ENCODE measurements at regions not wholly inside any gene's neighbourhood (a gene's known extent, or its start where the extent isn't known, plus 50 kb on each side); places are given as distances from the start of the nearest gene placed in this dataset.

DNA sequence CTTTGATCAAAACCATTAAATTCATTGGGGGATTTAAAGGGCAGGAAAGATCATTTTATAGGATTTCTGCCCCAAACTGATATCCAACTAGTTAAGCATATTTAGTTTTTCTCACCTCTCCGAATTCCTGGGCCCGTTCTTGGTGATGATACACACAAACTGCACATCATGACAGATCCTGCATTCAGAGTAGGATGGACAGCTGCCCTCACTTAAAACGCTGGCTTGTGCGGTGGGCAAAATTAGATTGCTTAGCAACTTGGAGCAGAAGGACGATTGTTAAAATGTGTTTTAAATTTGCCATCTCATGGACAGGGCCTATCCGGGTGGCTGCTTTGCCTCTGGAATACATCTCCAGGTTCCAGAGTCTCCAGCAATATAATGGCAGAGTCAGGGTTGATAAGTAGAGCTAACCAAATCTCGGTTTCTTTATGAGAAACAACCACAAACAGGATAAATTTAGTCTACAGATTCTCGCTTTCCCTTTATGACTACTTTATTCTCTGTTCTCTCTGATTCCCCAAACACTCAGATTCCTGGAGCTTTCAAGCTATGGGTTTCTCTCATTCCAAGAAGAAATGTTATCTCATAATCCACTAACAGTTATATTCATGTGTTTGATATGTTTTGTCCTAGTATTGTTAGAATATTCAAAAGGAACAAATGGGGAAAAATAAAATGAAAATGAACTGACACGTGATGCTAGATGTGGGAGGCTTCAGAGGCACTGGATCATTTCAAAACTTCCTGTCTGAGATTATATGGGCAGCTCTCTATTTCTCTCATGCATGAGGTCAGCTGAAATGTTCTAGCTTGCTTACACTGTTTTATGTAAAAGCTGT is 1014.1 kb upstream of the SEMA6D start:
- H3K4me1 ChIP-seq (replicated peaks in 1 of 2): no peaks in the 10 kb centered on the region
- no peak overlapping the region for H3K27ac ChIP-seq
- TF ChIP-seq, protein P1, sequence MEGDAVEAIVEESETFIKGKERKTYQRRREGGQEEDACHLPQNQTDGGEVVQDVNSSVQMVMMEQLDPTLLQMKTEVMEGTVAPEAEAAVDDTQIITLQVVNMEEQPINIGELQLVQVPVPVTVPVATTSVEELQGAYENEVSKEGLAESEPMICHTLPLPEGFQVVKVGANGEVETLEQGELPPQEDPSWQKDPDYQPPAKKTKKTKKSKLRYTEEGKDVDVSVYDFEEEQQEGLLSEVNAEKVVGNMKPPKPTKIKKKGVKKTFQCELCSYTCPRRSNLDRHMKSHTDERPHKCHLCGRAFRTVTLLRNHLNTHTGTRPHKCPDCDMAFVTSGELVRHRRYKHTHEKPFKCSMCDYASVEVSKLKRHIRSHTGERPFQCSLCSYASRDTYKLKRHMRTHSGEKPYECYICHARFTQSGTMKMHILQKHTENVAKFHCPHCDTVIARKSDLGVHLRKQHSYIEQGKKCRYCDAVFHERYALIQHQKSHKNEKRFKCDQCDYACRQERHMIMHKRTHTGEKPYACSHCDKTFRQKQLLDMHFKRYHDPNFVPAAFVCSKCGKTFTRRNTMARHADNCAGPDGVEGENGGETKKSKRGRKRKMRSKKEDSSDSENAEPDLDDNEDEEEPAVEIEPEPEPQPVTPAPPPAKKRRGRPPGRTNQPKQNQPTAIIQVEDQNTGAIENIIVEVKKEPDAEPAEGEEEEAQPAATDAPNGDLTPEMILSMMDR (IDR thresholded peaks at IDR 0.05): no peak
- no peak for TF ChIP-seq POLR2A (IDR thresholded peaks at IDR 0.05)
- WGBS, 4 donors: 65 to 77% (median 71%) methylated on average over 9 of the region's 9 CpGs
- no peak for DNase-seq
- H3K36me3 ChIP-seq (replicated peaks in 1 of 2): no peaks in the 10 kb centered on the region
- no peaks in the 10 kb centered on the region for H3K9me3 ChIP-seq (replicated peaks in 1 of 3)
- H3K27me3 ChIP-seq: no peaks in the 10 kb centered on the region
- no peak overlapping the region for H3K4me3 ChIP-seq
- intact Hi-C loops (cut with DNase I): no loop called here

DNA sequence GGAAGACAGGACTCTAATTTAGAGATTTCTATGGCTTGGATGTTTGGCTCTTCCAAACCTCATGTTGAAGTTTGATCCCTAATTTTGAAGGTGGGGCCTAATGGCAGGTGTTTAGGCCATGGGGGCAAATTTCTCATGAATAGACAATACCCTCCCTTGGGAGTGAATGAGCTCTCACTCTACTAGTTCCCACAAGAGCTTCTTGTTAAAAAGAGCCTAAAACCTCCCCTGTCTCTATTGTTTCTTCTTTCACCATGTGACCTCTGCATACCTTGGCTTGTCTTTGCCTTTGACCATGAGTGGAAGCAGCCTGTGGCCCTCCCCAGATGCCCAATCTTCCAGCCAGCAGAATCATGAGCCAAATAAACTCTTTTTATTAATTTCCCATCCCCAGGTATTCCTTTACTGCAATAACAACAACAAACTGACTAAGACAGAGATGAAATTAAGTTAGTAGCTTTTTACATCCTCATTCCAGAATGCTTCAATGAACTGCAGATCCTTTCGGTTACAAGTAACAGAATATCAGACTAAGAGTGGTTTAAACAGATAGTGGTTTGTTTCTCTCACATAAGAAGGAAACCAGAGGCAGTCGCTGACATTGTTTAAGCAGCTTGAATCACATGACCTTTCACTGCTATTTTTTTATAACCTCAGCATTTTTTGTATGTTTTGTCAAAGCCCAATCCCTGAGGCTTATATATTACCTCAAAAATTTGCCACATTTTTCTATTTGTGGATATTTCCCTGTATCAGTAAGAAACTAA is 1013.3 kb upstream of the SEMA6D start:
- H3K36me3 ChIP-seq (replicated peaks in 1 of 2): no peaks in the 10 kb centered on the region
- WGBS, 4 donors: 62 to 69% (median 65%) methylated on average over 2 of the region's 2 CpGs
- no peaks in the 10 kb centered on the region for H3K4me1 ChIP-seq (replicated peaks in 1 of 2)
- H3K27me3 ChIP-seq: no peaks in the 10 kb centered on the region
- TF ChIP-seq, protein P1 (IDR thresholded peaks at IDR 0.05): no peak
- TF ChIP-seq POLR2A (IDR thresholded peaks at IDR 0.05): no peak
- no peaks in the 10 kb centered on the region for H3K9me3 ChIP-seq (replicated peaks in 1 of 3)
- H3K4me3 ChIP-seq: no peak overlapping the region
- intact Hi-C loops (cut with DNase I): no loop called here
- DNase-seq: no peak
- H3K27ac ChIP-seq: no peak overlapping the region

DNA sequence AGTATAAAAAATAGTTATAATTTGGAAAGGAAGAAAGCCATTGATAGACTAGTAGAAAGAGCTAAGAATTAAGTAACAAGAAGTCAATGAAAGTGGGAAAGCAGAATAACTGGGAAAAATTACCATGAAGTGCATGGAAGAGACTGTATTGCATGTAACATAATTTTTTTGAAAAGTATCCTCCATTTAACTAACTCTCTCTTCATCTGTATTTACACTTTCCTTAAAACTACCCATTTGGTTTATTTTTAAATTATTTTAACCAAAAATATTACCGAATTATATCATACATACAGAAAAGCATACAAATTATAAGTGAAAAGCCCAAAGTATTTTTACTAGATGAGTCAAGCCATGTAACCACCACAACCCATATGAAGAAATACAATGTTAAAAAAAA is 1009.9 kb upstream of the SEMA6D start:
- DNase-seq: no peak
- TF ChIP-seq, protein P1 (IDR thresholded peaks at IDR 0.05): no peak
- TF ChIP-seq POLR2A (IDR thresholded peaks at IDR 0.05): no peak
- H3K27me3 ChIP-seq: no peaks in the 10 kb centered on the region
- H3K9me3 ChIP-seq (replicated peaks in 1 of 3): no peaks in the 10 kb centered on the region
- no peaks in the 10 kb centered on the region for H3K36me3 ChIP-seq (replicated peaks in 1 of 2)
- no peaks in the 10 kb centered on the region for H3K4me1 ChIP-seq (replicated peaks in 1 of 2)
- intact Hi-C loops (cut with DNase I): no loop called here
- 59 to 74% (median 70%) methylated on average over 1 of the region's 1 CpG for WGBS, 4 donors
- H3K27ac ChIP-seq: no peak overlapping the region
- H3K4me3 ChIP-seq: no peak overlapping the region

DNA sequence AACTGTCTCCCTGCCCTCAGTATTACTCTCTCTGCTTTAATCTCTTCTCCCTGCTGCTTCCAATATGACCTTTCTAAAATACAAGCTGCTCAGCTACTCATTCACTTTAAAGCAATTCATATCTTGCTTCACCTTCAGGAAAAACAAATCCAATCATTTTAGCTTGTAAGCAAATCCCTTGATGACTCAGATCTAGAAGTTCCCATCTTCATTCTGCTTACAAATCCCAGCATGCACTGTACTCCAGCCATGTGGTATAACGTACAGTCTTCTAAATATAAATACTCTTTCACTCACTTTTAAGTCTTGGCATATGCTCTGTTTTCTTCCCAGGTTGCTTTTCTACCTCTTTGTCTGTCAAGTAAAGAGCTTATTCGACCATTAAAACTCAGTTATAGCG is 1009.1 kb upstream of the SEMA6D start:
- no peaks in the 10 kb centered on the region for H3K36me3 ChIP-seq (replicated peaks in 1 of 2)
- no peak for DNase-seq
- H3K27ac ChIP-seq: no peak overlapping the region
- no peak for TF ChIP-seq POLR2A (IDR thresholded peaks at IDR 0.05)
- TF ChIP-seq, protein P1 (IDR thresholded peaks at IDR 0.05): no peak
- 65 to 76% (median 70%) methylated on average over 3 of the region's 3 CpGs for WGBS, 4 donors
- no peaks in the 10 kb centered on the region for H3K27me3 ChIP-seq
- H3K4me3 ChIP-seq: no peak overlapping the region
- intact Hi-C loops (cut with DNase I): no loop called here
- no peaks in the 10 kb centered on the region for H3K9me3 ChIP-seq (replicated peaks in 1 of 3)
- H3K4me1 ChIP-seq (replicated peaks in 1 of 2): no peaks in the 10 kb centered on the region

All from adrenal gland (tissue), 9 donors.